ENCODE measurements at regions not wholly inside any gene's neighbourhood (a gene's known extent, or its start where the extent isn't known, plus 50 kb on each side); places are given as distances from the start of the nearest gene placed in this dataset.

DNA sequence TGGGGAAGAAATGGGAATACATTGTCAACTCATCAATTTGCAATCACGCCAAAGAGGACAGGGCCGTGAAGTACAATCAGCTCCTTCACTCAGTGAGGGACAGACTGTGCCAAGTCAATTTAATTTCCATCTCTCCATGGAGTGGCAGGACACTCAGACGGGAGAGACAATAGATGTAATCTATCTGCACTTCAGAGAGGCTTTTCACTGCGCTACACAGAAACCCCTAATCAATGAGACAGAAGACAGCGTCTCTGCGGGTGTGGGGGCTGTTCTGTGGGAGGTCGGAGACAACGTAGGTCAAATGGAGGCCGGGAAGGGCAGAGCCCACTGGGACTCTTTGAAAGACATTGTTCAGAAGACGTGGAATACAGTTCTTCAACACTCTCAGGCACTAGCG lies 541.0 kb upstream of the ADARB2 start:
- Histone ChIP-seq H3K18ac (ENCODE audit: low read depth, low read length) (no peak overlapping the region), H3K9ac (ENCODE audit: low read depth, low read length) (no peak overlapping the region), H2BK15ac (ENCODE audit: low read depth, low read length) (no peak overlapping the region), H3K4me2 (ENCODE audit: low read depth, low read length) (no peak overlapping the region), H2BK20ac (ENCODE audit: low read depth, low read length) (no peak overlapping the region), H3K4me1 (ENCODE audit: control insufficient read depth, insufficient read depth, low read length) (no peaks in the 10 kb centered on the region), H4K20me1 (ENCODE audit: insufficient read depth, low read length) (no peaks in the 10 kb centered on the region), H2AK5ac (ENCODE audit: low read depth, low read length) (no peak overlapping the region), H3K27me3 (ENCODE audit: control insufficient read depth, insufficient read depth, low read length) (no peaks in the 10 kb centered on the region), H4K91ac (ENCODE audit: insufficient read depth, low read depth, low read length) (no peak overlapping the region), H4K5ac (ENCODE audit: low read depth, low read length) (no peak overlapping the region), H3K79me1 (ENCODE audit: low read depth in 1 of 2, low read length in 2 of 2) (no peaks in the 10 kb centered on the region), H3K9me1 (ENCODE audit: insufficient read depth, low read length) (no peaks in the 10 kb centered on the region), H3K4me3 (ENCODE audit: insufficient read depth, low read depth, low read length) (no peak overlapping the region), H4K8ac (ENCODE audit: low read depth in 2 of 2, low read length in 2 of 2) (no peak overlapping the region), H3K36me3 (ENCODE audit: control insufficient read depth, insufficient read depth, low read length) (no peaks in the 10 kb centered on the region), H3K23ac (ENCODE audit: low read depth, low read length) (no peak overlapping the region), H2BK120ac (ENCODE audit: low read depth, low read length) (no peak overlapping the region), H2AK9ac (replicated peaks; ENCODE audit: low read depth, low read length, poor library complexity) (no peak overlapping the region), H3K14ac (replicated peaks; ENCODE audit: low read depth, low read length) (no peak overlapping the region), H3K9me3 (ENCODE audit: control insufficient read depth, insufficient read depth, low read length) (peaks cover 22% of the 10 kb centered on the region), H3K56ac (ENCODE audit: extremely low read depth, insufficient read depth, low read length) (no peak overlapping the region), H2AFZ (replicated peaks; ENCODE audit: low read length, poor library complexity) (no peak overlapping the region), H3K27ac (ENCODE audit: insufficient read depth, low read length) (no peak overlapping the region), H2BK5ac (ENCODE audit: low read depth, low read length, poor library complexity, severe bottlenecking) (no peak overlapping the region), H3K4ac (ENCODE audit: low read depth, low read length) (no peak overlapping the region)
- TF ChIP-seq, protein P1, sequence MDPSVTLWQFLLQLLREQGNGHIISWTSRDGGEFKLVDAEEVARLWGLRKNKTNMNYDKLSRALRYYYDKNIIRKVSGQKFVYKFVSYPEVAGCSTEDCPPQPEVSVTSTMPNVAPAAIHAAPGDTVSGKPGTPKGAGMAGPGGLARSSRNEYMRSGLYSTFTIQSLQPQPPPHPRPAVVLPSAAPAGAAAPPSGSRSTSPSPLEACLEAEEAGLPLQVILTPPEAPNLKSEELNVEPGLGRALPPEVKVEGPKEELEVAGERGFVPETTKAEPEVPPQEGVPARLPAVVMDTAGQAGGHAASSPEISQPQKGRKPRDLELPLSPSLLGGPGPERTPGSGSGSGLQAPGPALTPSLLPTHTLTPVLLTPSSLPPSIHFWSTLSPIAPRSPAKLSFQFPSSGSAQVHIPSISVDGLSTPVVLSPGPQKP (IDR thresholded peaks at IDR 0.05; ENCODE audit: borderline replicate concordance, low read depth, low read length) = no peak
- TF ChIP-seq BHLHE40 (IDR thresholded peaks at IDR 0.05; ENCODE audit: low read depth, low read length) (no peak), FOS (IDR thresholded peaks at IDR 0.05; ENCODE audit: low read depth, low read length) (no peak), MAFK (IDR thresholded peaks at IDR 0.05; ENCODE audit: low read depth, low read length) (no peak), MXI1 (IDR thresholded peaks at IDR 0.05; ENCODE audit: borderline replicate concordance, low read depth, low read length) (no peak)
- TF ChIP-seq, protein P2, sequence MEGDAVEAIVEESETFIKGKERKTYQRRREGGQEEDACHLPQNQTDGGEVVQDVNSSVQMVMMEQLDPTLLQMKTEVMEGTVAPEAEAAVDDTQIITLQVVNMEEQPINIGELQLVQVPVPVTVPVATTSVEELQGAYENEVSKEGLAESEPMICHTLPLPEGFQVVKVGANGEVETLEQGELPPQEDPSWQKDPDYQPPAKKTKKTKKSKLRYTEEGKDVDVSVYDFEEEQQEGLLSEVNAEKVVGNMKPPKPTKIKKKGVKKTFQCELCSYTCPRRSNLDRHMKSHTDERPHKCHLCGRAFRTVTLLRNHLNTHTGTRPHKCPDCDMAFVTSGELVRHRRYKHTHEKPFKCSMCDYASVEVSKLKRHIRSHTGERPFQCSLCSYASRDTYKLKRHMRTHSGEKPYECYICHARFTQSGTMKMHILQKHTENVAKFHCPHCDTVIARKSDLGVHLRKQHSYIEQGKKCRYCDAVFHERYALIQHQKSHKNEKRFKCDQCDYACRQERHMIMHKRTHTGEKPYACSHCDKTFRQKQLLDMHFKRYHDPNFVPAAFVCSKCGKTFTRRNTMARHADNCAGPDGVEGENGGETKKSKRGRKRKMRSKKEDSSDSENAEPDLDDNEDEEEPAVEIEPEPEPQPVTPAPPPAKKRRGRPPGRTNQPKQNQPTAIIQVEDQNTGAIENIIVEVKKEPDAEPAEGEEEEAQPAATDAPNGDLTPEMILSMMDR (conservative IDR thresholded peaks at IDR 0.05; ENCODE audit: low read depth, low read length) = no peak
- WGBS, 2 experiments (ENCODE audit: extremely low coverage in 2 of 2, insufficient read length in 1 of 2) = 40% methylated on average over 1 of the region's 11 CpGs; no CpG with 5 or more reads in 1 of the 2 experiments
- intact Hi-C loops (cut with micrococcal nuclease) (no loop called here), dilution Hi-C loops (cut with HindIII; ENCODE audit: low sequenced_read_pairs, unreplicated experiment) (no loop called here), in situ Hi-C loops (cut with MboI; ENCODE audit: low sequenced_read_pairs) (no loop called here)
- CTCF ChIA-PET = no interaction called here
- POLR2A ChIA-PET (ENCODE audit: unreplicated experiment) = no interaction called here
- DNase-seq = no peak
- no TSS peak for BruUV-seq (replicated peaks)
- ATAC-seq (ENCODE audit: low read depth) = no peak
